GM19238 (cell line): ENCODE measurements at regions not wholly inside any gene's neighbourhood (a gene's known extent, or its start where the extent isn't known, plus 50 kb on each side); places are given as distances from the start of the nearest gene placed in this dataset.

ENCODE experiments used
- DNase-seq: peaks from one replicate; pipeline ENCODE4 v3.0.0; 2011; ENCODE audit warnings: low spot score; ENCODE audit not compliant: insufficient read length

GRCh38 chr9:99579964-99580363 is 241.7 kb upstream of the NR4A3 start:
- no peak for DNase-seq

GRCh38 chr9:99582814-99583213 is 238.9 kb upstream of the NR4A3 start:
- no peak for DNase-seq

- DNase-seq: no peak
Measured at GRCh38 chr9:99588299-99588698, 233.4 kb upstream of the NR4A3 start.

- DNase-seq: no peak
Measured at GRCh38 chr9:99588747-99589146, 232.9 kb upstream of the NR4A3 start.

- no peak for DNase-seq
Measured at GRCh38 chr9:99590410-99590809, 231.3 kb upstream of the NR4A3 start.

- DNase-seq: no peak
Measured at GRCh38 chr9:99590840-99591239, 230.8 kb upstream of the NR4A3 start.

- no peak for DNase-seq
Measured at GRCh38 chr9:99591770-99592169, 229.9 kb upstream of the NR4A3 start.

GRCh38 chr9:99592834-99593574 is 228.7 kb upstream of the NR4A3 start:
- DNase-seq: no peak

GRCh38 chr9:99593610-99594009 is 228.1 kb upstream of the NR4A3 start:
- no peak for DNase-seq

GRCh38 chr9:99594056-99594780 is 227.5 kb upstream of the NR4A3 start:
- no peak for DNase-seq

- DNase-seq: no peak
Measured at GRCh38 chr9:99595796-99596195, 225.9 kb upstream of the NR4A3 start.

GRCh38 chr9:99601571-99602111 is 220.0 kb upstream of the NR4A3 start:
- DNase-seq: no peak

- no peak for DNase-seq
Measured at GRCh38 chr9:99602854-99603253, 218.8 kb upstream of the NR4A3 start.

- no peak for DNase-seq
Measured at GRCh38 chr9:99605016-99605743, 216.5 kb upstream of the NR4A3 start.

GRCh38 chr9:99606296-99606695 is 215.4 kb upstream of the NR4A3 start:
- no peak for DNase-seq

GRCh38 chr9:99606957-99607356 is 214.7 kb upstream of the NR4A3 start:
- no peak for DNase-seq

- no peak for DNase-seq
Measured at GRCh38 chr9:99607842-99608448, 213.7 kb upstream of the NR4A3 start.

GRCh38 chr9:99614341-99614740 is 207.3 kb upstream of the NR4A3 start:
- DNase-seq: no peak

GRCh38 chr9:99621040-99621439 is 200.6 kb upstream of the NR4A3 start:
- DNase-seq: no peak

GRCh38 chr9:99622679-99623078 is 199.0 kb upstream of the NR4A3 start:
- DNase-seq: no peak

GRCh38 chr9:99623780-99624364 is 197.8 kb upstream of the NR4A3 start:
- no peak for DNase-seq
